Lung (tissue), 11 donors: ENCODE measurements at regions not wholly inside any gene's neighbourhood (a gene's known extent, or its start where the extent isn't known, plus 50 kb on each side); places are given as distances from the start of the nearest gene placed in this dataset.

Experiments
- ATAC-seq: fragments of 200-7000 bp; cut with Tn5 transposase; one replicate; pipeline ENCODE4 v1.9.1; 2020; ENCODE audit warnings: moderate number of reproducible peaks; ENCODE audit not compliant: insufficient read depth, low FRiP score
- DNase-seq, 3 donors: peaks; one replicate each; pipeline ENCODE4 v3.0.0-alpha.2; 2013 to 2017
- H3K27ac ChIP-seq, 2 donors: one replicate each; pipeline ENCODE4 v1.5.1; 2013; ENCODE audit warnings: mild to moderate bottlenecking in 2 of 2, moderate library complexity in 2 of 2, control low read depth in 1 of 2, inconsistent platforms in 1 of 2, low read depth in 1 of 2, low read length in 1 of 2
- H3K27me3 ChIP-seq, 3 donors: one replicate each; pipeline ENCODE4 v1.5.1; 2013; ENCODE audit warnings: low read length in 2 of 3; ENCODE audit not compliant: control insufficient read depth in 3 of 3, insufficient read depth in 3 of 3
- H3K36me3 ChIP-seq, 4 donors: one replicate each; pipeline ENCODE4 v1.5.1; 2013; ENCODE audit warnings: low read length in 4 of 4, mild to moderate bottlenecking in 1 of 4, moderate library complexity in 1 of 4; ENCODE audit not compliant: control insufficient read depth in 4 of 4, insufficient read depth in 4 of 4
- H3K4me1 ChIP-seq, 5 donors: one replicate each; pipeline ENCODE4 v1.5.1; 2013; ENCODE audit warnings: low read length in 5 of 5, mild to moderate bottlenecking in 2 of 5, moderate library complexity in 1 of 5; ENCODE audit not compliant: control insufficient read depth in 5 of 5, insufficient read depth in 5 of 5
- H3K4me3 ChIP-seq: one replicate; pipeline ENCODE4 v1.5.1; 2013; ENCODE audit warnings: mild to moderate bottlenecking, control low read depth, moderate library complexity
- H3K9ac ChIP-seq, 2 donors: one replicate each; pipeline ENCODE4 v1.5.1; 2013; ENCODE audit warnings: low read length in 2 of 2, control low read depth in 1 of 2; ENCODE audit not compliant: insufficient read depth in 1 of 2
- H3K9me3 ChIP-seq, 4 donors: one replicate each; pipeline ENCODE4 v1.5.1; 2013; ENCODE audit warnings: low read length in 3 of 4, mild to moderate bottlenecking in 1 of 4, moderate library complexity in 1 of 4; ENCODE audit not compliant: control insufficient read depth in 4 of 4, insufficient read depth in 3 of 4
- WGBS, 2 donors: extraction: QIAGEN DNeasy Blood & Tissue Kit; methylation state at CpG; one replicate each; pipeline ENCODE4 v1.1.7; 2013; 5-methylcytosine and 5-hydroxymethylcytosine counted together
- TF ChIP-seq, protein P1 (sequence below): IDR thresholded peaks from 2 replicates; pipeline ENCODE4 v1.5.1; 2012; ENCODE audit warnings: mild to moderate bottlenecking; ENCODE audit errors: control extremely low read depth, extremely low read depth
- donor health status: control.
- donor health status: control.
- donor health status: Bipolar disorder and iron deficiency.
- donor health status: healthy.
- donor health status: DM: yes; HTN: yes; CAD: no.

DNA sequence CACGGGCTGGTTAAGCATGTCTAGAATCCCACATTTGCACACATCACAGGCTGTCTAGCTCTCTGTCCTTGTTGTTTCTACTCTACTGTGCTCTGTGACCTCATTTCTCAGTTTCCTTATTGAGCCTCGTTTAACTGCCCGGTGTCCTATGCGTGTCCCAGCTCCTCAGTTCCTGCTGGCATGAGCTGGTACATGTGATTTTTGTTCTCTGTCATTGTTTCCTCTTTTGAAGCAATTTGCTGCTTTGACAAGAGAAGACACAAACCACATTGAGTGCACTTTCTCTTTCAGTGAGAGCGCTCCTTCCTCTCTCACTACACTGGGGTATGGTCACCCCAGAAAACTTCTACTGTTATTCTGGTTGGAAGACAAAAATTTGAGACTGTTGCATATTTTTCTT, 563.5 kb downstream of the PDCD6IP start:
- no peaks in the 10 kb centered on the region for H3K9me3 ChIP-seq
- no peak overlapping the region for H3K9ac ChIP-seq
- H3K36me3 ChIP-seq, result no peaks in the 10 kb centered on the region
- no peak overlapping the region for H3K27ac ChIP-seq
- WGBS, 2 donors, result 52 to 65% methylated on average over 5 of the region's 5 CpGs
- DNase-seq, result peak in 1 of 3 donors; percentile 8
- no peaks in the 10 kb centered on the region for H3K4me1 ChIP-seq
- no peaks in the 10 kb centered on the region for H3K27me3 ChIP-seq
- no peak for ATAC-seq
- no peak overlapping the region for H3K4me3 ChIP-seq
- TF ChIP-seq, protein P1, sequence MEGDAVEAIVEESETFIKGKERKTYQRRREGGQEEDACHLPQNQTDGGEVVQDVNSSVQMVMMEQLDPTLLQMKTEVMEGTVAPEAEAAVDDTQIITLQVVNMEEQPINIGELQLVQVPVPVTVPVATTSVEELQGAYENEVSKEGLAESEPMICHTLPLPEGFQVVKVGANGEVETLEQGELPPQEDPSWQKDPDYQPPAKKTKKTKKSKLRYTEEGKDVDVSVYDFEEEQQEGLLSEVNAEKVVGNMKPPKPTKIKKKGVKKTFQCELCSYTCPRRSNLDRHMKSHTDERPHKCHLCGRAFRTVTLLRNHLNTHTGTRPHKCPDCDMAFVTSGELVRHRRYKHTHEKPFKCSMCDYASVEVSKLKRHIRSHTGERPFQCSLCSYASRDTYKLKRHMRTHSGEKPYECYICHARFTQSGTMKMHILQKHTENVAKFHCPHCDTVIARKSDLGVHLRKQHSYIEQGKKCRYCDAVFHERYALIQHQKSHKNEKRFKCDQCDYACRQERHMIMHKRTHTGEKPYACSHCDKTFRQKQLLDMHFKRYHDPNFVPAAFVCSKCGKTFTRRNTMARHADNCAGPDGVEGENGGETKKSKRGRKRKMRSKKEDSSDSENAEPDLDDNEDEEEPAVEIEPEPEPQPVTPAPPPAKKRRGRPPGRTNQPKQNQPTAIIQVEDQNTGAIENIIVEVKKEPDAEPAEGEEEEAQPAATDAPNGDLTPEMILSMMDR, result no peak

DNA sequence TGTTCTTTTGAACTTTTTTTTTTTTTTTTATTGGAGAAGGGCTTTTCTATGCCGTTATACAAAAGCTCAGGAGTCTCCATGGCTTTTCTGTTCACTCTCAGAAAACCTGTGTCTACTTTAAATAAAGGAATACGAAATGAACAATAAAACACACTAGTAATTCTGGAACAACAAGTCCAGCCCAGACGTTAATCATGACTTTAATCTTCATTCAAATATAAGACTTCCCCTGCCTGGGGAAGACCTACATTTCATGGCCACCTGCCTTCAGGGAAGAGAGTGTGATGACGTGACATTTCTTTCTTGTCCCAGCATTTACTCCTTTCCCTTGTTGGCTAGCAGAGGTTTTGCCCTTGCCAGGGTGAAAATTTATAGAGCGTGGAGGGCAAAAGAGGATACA, 564.5 kb downstream of the PDCD6IP start:
- 80 to 84% methylated on average over 5 of the region's 5 CpGs for WGBS, 2 donors
- H3K4me1 ChIP-seq, result no peaks in the 10 kb centered on the region
- H3K9me3 ChIP-seq, result no peaks in the 10 kb centered on the region
- TF ChIP-seq, protein P1, result no peak
- no peak for DNase-seq
- no peaks in the 10 kb centered on the region for H3K36me3 ChIP-seq
- no peak overlapping the region for H3K4me3 ChIP-seq
- no peaks in the 10 kb centered on the region for H3K27me3 ChIP-seq
- no peak for ATAC-seq
- H3K27ac ChIP-seq, result no peak overlapping the region
- H3K9ac ChIP-seq, result no peak overlapping the region

DNA sequence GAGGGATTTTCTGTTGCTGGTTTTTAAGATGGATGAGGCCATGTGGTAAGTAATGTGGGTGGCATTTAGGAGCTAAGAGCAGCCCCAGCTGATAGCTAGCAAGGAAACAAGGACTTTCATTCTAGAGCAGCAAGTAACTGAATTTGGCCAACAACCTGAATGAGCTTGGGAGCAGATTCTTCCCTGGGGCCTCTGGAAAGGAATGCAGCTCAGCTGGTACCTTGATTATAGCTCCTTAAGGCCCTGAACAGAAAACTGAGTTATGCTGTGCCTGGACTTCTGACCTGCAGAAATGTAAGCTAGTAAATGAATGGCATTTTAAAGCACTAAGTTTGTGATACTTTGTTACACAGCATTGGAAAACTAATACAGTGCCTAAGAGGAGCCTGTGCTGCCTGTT, 565.5 kb downstream of the PDCD6IP start:
- no peak for ATAC-seq
- H3K9me3 ChIP-seq, result no peaks in the 10 kb centered on the region
- no peak for DNase-seq
- TF ChIP-seq, protein P1, result no peak
- no peak overlapping the region for H3K27ac ChIP-seq
- no peaks in the 10 kb centered on the region for H3K27me3 ChIP-seq
- no peaks in the 10 kb centered on the region for H3K4me1 ChIP-seq
- no peak overlapping the region for H3K4me3 ChIP-seq
- H3K9ac ChIP-seq, result no peak overlapping the region
- H3K36me3 ChIP-seq, result no peaks in the 10 kb centered on the region

DNA sequence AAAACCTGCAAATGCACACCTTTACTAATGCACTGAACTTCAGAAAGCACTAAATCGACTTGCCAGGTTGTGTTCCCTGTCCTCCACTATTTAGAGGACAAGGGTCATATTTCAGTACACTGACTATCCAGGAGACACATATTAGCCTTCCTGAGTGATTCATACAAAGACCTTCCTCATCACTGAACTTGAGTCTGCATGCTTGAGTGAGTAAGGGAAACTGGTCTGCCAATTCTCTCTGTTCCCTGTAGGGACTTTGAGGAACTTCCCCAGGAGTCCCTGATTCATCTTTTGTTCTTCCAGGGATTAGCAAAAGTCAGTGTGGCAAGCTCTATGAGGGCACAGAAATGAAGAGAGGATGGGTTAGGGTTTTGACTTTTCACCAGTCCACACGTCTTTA, 565.9 kb downstream of the PDCD6IP start:
- H3K9ac ChIP-seq, result no peak overlapping the region
- no peak overlapping the region for H3K4me3 ChIP-seq
- TF ChIP-seq, protein P1, result no peak
- no peaks in the 10 kb centered on the region for H3K27me3 ChIP-seq
- H3K36me3 ChIP-seq, result no peaks in the 10 kb centered on the region
- ATAC-seq (no peak), DNase-seq (no peak)
- H3K4me1 ChIP-seq, result no peaks in the 10 kb centered on the region
- no peaks in the 10 kb centered on the region for H3K9me3 ChIP-seq
- 62 to 76% methylated on average over 2 of the region's 2 CpGs for WGBS, 2 donors
- H3K27ac ChIP-seq, result no peak overlapping the region
